ENCODE measurements at regions not wholly inside any gene's neighbourhood (a gene's known extent, or its start where the extent isn't known, plus 50 kb on each side); places are given as distances from the start of the nearest gene placed in this dataset.

GRCh38 chr2:118667348-118667747 lies 180.1 kb downstream of the EN1 start:
- no peak for DNase-seq (ENCODE audit: low spot score)

GRCh38 chr2:118665784-118666529 lies 181.5 kb downstream of the EN1 start:
- DNase-seq (ENCODE audit: low spot score): no peak

- DNase-seq (ENCODE audit: low spot score): no peak
These were observed 186.3 kb downstream of the EN1 start for GRCh38 chr2:118661179-118661578.

- no peak for DNase-seq (ENCODE audit: low spot score)
These were observed 188.8 kb downstream of the EN1 start for GRCh38 chr2:118658596-118659198.

GRCh38 chr2:118657466-118657865 lies 190.0 kb downstream of the EN1 start:
- DNase-seq (ENCODE audit: low spot score): no peak

GRCh38 chr2:118654945-118655344 lies 192.5 kb downstream of the EN1 start:
- DNase-seq (ENCODE audit: low spot score): no peak

GRCh38 chr2:118650327-118650726 lies 197.1 kb downstream of the EN1 start:
- DNase-seq (ENCODE audit: low spot score): no peak

- no peak for DNase-seq (ENCODE audit: low spot score)
These were observed 201.6 kb downstream of the EN1 start for GRCh38 chr2:118645876-118646275.

- DNase-seq (ENCODE audit: low spot score): no peak
These were observed 203.3 kb downstream of the EN1 start for GRCh38 chr2:118644190-118644589.

GRCh38 chr2:118643294-118643693 lies 204.2 kb downstream of the EN1 start:
- DNase-seq (ENCODE audit: low spot score): no peak

GRCh38 chr2:118642501-118642900 lies 204.9 kb downstream of the EN1 start:
- DNase-seq (ENCODE audit: low spot score): no peak

- no peak for DNase-seq (ENCODE audit: low spot score)
These were observed 205.7 kb downstream of the EN1 start for GRCh38 chr2:118641711-118642110.

- no peak for DNase-seq (ENCODE audit: low spot score)
These were observed 208.1 kb downstream of the EN1 start for GRCh38 chr2:118639371-118639770.

GRCh38 chr2:118638453-118638852 lies 209.0 kb downstream of the EN1 start:
- DNase-seq (ENCODE audit: low spot score): no peak

- DNase-seq (ENCODE audit: low spot score): no peak
These were observed 211.6 kb downstream of the EN1 start for GRCh38 chr2:118635891-118636290.

GRCh38 chr2:118634876-118635275 lies 212.6 kb downstream of the EN1 start:
- no peak for DNase-seq (ENCODE audit: low spot score)

GRCh38 chr2:118633371-118634018 lies 214.0 kb downstream of the EN1 start:
- DNase-seq (ENCODE audit: low spot score): no peak

- no peak for DNase-seq (ENCODE audit: low spot score)
These were observed 214.5 kb downstream of the EN1 start for GRCh38 chr2:118632921-118633320.

GRCh38 chr2:118627156-118627555 lies 220.3 kb downstream of the EN1 start:
- no peak for DNase-seq (ENCODE audit: low spot score)

- DNase-seq (ENCODE audit: low spot score): no peak
These were observed 224.5 kb downstream of the EN1 start for GRCh38 chr2:118622913-118623312.

- no peak for DNase-seq (ENCODE audit: low spot score)
These were observed 225.3 kb downstream of the EN1 start for GRCh38 chr2:118622108-118622507.

GRCh38 chr2:118618279-118618678 lies 229.2 kb downstream of the EN1 start:
- no peak for DNase-seq (ENCODE audit: low spot score)

GRCh38 chr2:118616432-118616831 lies 231.0 kb downstream of the EN1 start:
- no peak for DNase-seq (ENCODE audit: low spot score)
